ENCODE measurements at regions not wholly inside any gene's neighbourhood (a gene's known extent, or its start where the extent isn't known, plus 50 kb on each side); places are given as distances from the start of the nearest gene placed in this dataset.

- no peak for TF ChIP-seq CTCF (IDR thresholded peaks at IDR 0.05)
- Mint-ChIP-seq H3K4me3 (no peak overlapping the region), H3K4me1 (ENCODE audit: low read depth) (no peaks in the 10 kb centered on the region), H3K9me3 (peaks cover 10% of the 10 kb centered on the region), H3K27ac (no peak overlapping the region), H3K27me3 (no peaks in the 10 kb centered on the region), H3K36me3 (ENCODE audit: low read depth) (no peaks in the 10 kb centered on the region)
- ChIA-PET CTCF (no interaction called here), POLR2A (no interaction called here)
- intact Hi-C loops (cut with micrococcal nuclease) = no loop called here
- ATAC-seq (no peak), DNase-seq (no peak)
Measured at GRCh38 chr17:71699907-71700306, 420.9 kb upstream of the SOX9 start.

- POLR2A ChIA-PET = no interaction called here
- TF ChIP-seq CTCF (IDR thresholded peaks at IDR 0.05) = no peak
- no peak overlapping the region for H3K4me3 Mint-ChIP-seq
- ATAC-seq = no peak
- intact Hi-C loops (cut with micrococcal nuclease) = no loop called here
- no peak for DNase-seq
- CTCF ChIA-PET = no interaction called here
- no peaks in the 10 kb centered on the region for H3K4me1 Mint-ChIP-seq (ENCODE audit: low read depth)
- no peaks in the 10 kb centered on the region for H3K36me3 Mint-ChIP-seq (ENCODE audit: low read depth)
- peaks cover 10% of the 10 kb centered on the region for H3K9me3 Mint-ChIP-seq
- H3K27me3 Mint-ChIP-seq = no peaks in the 10 kb centered on the region
- H3K27ac Mint-ChIP-seq = no peak overlapping the region
Measured at GRCh38 chr17:71703701-71704100, 417.1 kb upstream of the SOX9 start.

GRCh38 chr17:71709271-71709890, 411.4 kb upstream of the SOX9 start:
- H3K36me3 Mint-ChIP-seq (ENCODE audit: low read depth) = no peaks in the 10 kb centered on the region
- ChIA-PET POLR2A (no interaction called here), CTCF (no interaction called here)
- intact Hi-C loops (cut with micrococcal nuclease) = no loop called here
- H3K27ac Mint-ChIP-seq = no peak overlapping the region
- H3K4me1 Mint-ChIP-seq (ENCODE audit: low read depth) = no peaks in the 10 kb centered on the region
- DNase-seq = no peak
- ATAC-seq = no peak
- no peaks in the 10 kb centered on the region for H3K27me3 Mint-ChIP-seq
- TF ChIP-seq CTCF (IDR thresholded peaks at IDR 0.05) = no peak
- H3K9me3 Mint-ChIP-seq = peaks cover 2% of the 10 kb centered on the region
- no peak overlapping the region for H3K4me3 Mint-ChIP-seq

GRCh38 chr17:71709946-71710345, 410.9 kb upstream of the SOX9 start:
- ATAC-seq (no peak), DNase-seq (no peak)
- Mint-ChIP-seq H3K4me3 (no peak overlapping the region), H3K9me3 (no peaks in the 10 kb centered on the region), H3K36me3 (ENCODE audit: low read depth) (no peaks in the 10 kb centered on the region), H3K27me3 (no peaks in the 10 kb centered on the region), H3K4me1 (ENCODE audit: low read depth) (no peaks in the 10 kb centered on the region), H3K27ac (no peak overlapping the region)
- ChIA-PET POLR2A (no interaction called here), CTCF (no interaction called here)
- intact Hi-C loops (cut with micrococcal nuclease) = no loop called here
- TF ChIP-seq CTCF (IDR thresholded peaks at IDR 0.05) = no peak

- H3K4me3 Mint-ChIP-seq = no peak overlapping the region
- ATAC-seq (no peak), DNase-seq (no peak)
- no peak overlapping the region for H3K27ac Mint-ChIP-seq
- no peaks in the 10 kb centered on the region for H3K9me3 Mint-ChIP-seq
- intact Hi-C loops (cut with micrococcal nuclease) = no loop called here
- POLR2A ChIA-PET = no interaction called here
- no peaks in the 10 kb centered on the region for H3K36me3 Mint-ChIP-seq (ENCODE audit: low read depth)
- H3K4me1 Mint-ChIP-seq (ENCODE audit: low read depth) = no peaks in the 10 kb centered on the region
- no peak for TF ChIP-seq CTCF (IDR thresholded peaks at IDR 0.05)
- no peaks in the 10 kb centered on the region for H3K27me3 Mint-ChIP-seq
- CTCF ChIA-PET = no interaction called here
Measured at GRCh38 chr17:71710816-71711215, 410.0 kb upstream of the SOX9 start.

Measured in activated CD8-positive, alpha-beta T cell treated with anti-CD3 and anti-CD28 coated beads for 36 hours (primary cell).